CD8-positive, alpha-beta memory T cell (primary cell): ENCODE measurements at regions not wholly inside any gene's neighbourhood (a gene's known extent, or its start where the extent isn't known, plus 50 kb on each side); places are given as distances from the start of the nearest gene placed in this dataset.
"Not testable (repeated sequence)": the region's sequence is repeated elsewhere in the genome, so short reads cannot be mapped to it uniquely, and the experiment has no call there.

Experiments
- CTCF ChIA-PET: fragments of 350-600 bp; sonication (Branson Sonifier 250); formaldehyde crosslinking; loops from one replicate; lab custom pipeline; 2021; ENCODE audit warnings: antibody characterized with exemption; lab: Charles Lee
- POLR2A ChIA-PET: fragments of 350-600 bp; sonication (Branson Sonifier 250); formaldehyde crosslinking; loops from one replicate; lab custom pipeline; 2021; ENCODE audit warnings: antibody characterized with exemption; lab: Charles Lee
- DNase-seq, 5 donors: peaks; one replicate each; pipeline versions ENCODE4 v3.0.0 to v3.0.0-alpha.2; 2020 to 2022; ENCODE audit warnings: mixed read lengths in 1 of 5
- H3K27ac ChIP-seq: one replicate; pipeline ENCODE4 v1.7.0; 2013; ENCODE audit warnings: low read depth, mild to moderate bottlenecking, low read length, moderate library complexity
- H3K27me3 ChIP-seq: 2 replicates; pipeline ENCODE4 v1.7.0; 2013; ENCODE audit warnings: low read length, mild to moderate bottlenecking; ENCODE audit not compliant: insufficient read depth, poor library complexity, severe bottlenecking
- H3K36me3 ChIP-seq: 2 replicates; pipeline ENCODE4 v1.7.0; 2013; ENCODE audit warnings: mild to moderate bottlenecking, low read length, moderate library complexity; ENCODE audit not compliant: insufficient read depth
- H3K4me1 ChIP-seq: 2 replicates; pipeline ENCODE4 v1.7.0; 2013; ENCODE audit warnings: mild to moderate bottlenecking, low read length, moderate library complexity; ENCODE audit not compliant: insufficient read depth
- H3K4me3 ChIP-seq: 2 replicates; pipeline ENCODE4 v1.7.0; 2013; ENCODE audit warnings: mild to moderate bottlenecking, low read length
- H3K9me3 ChIP-seq: 2 replicates; pipeline ENCODE4 v1.7.0; 2013; ENCODE audit warnings: mild to moderate bottlenecking, low read length
- H3K27ac Mint-ChIP-seq, 8 donors: one replicate each; pipeline ENCODE4 v1.8.0; 2020 to 2021; ENCODE audit warnings: mixed read lengths in 8 of 8, mild to moderate bottlenecking in 6 of 8, inconsistent platforms in 3 of 8, moderate library complexity in 3 of 8
- H3K27me3 Mint-ChIP-seq, 2 donors: one replicate each; pipeline ENCODE4 v1.8.0; 2020 to 2021; ENCODE audit warnings: mixed read lengths in 2 of 2, mild to moderate bottlenecking in 1 of 2, moderate library complexity in 1 of 2
- H3K36me3 Mint-ChIP-seq, 3 donors: one replicate each; pipeline ENCODE4 v1.8.0; 2020 to 2021; ENCODE audit warnings: mixed read lengths in 3 of 3, inconsistent platforms in 1 of 3, mild to moderate bottlenecking in 1 of 3
- H3K4me1 Mint-ChIP-seq, 3 donors: one replicate each; pipeline ENCODE4 v1.8.0; 2020 to 2021; ENCODE audit warnings: mixed read lengths in 3 of 3, inconsistent platforms in 1 of 3, mild to moderate bottlenecking in 1 of 3
- H3K4me3 Mint-ChIP-seq, 7 donors: one replicate each; pipeline ENCODE4 v1.8.0; 2020 to 2021; ENCODE audit warnings: mixed read lengths in 7 of 7, mild to moderate bottlenecking in 6 of 7, moderate library complexity in 4 of 7, inconsistent platforms in 2 of 7
- H3K9me3 Mint-ChIP-seq, 5 donors: one replicate each; pipeline ENCODE4 v1.8.0; 2020 to 2022; ENCODE audit warnings: mixed read lengths in 5 of 5, mild to moderate bottlenecking in 3 of 5, moderate library complexity in 2 of 5, inconsistent platforms in 1 of 5

- H3K4me1 Mint-ChIP-seq, H3K9me3 Mint-ChIP-seq, H3K27me3 Mint-ChIP-seq, H3K27ac ChIP-seq, H3K27ac Mint-ChIP-seq, CTCF ChIA-PET, POLR2A ChIA-PET, DNase-seq, H3K4me3 Mint-ChIP-seq, H3K27me3 ChIP-seq, H3K9me3 ChIP-seq, H3K4me1 ChIP-seq, H3K36me3 Mint-ChIP-seq, H3K36me3 ChIP-seq, H3K4me3 ChIP-seq: not testable (repeated sequence)
Observed at GRCh38 chrX:138873640-138874039, 162.1 kb upstream of the FGF13 start.

DNA sequence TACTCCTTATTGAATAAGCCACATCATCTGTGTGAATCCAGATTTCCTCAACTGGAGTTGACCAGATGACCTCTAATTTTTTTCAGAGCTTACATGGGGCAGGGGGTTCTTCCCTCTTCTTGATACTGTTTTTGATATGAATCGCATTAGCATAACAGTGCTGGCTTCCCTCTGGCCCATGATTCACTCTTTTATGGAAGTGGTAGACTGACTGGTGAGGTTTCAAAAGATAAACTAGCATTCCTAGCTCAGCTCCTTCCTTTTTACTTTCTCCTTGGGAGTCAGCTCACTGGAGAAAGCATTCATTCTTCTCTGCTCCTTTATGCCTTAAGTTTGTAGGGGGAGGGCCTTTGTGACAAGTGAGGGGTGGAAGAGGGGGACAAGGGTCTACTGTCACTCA is 161.0 kb upstream of the FGF13 start:
- no peaks in the 10 kb centered on the region for H3K4me1 ChIP-seq
- Mint-ChIP-seq H3K36me3 (no peaks in the 10 kb centered on the region), H3K4me3 (no peak overlapping the region), H3K4me1 (no peaks in the 10 kb centered on the region), H3K27me3 (peaks cover 0 to 3% of the 10 kb centered on the region in 2 donors), H3K9me3 (peaks cover 0 to 2% (median 0%) of the 10 kb centered on the region in 5 donors), H3K27ac (no peak overlapping the region)
- POLR2A ChIA-PET = no interaction called here
- no peak overlapping the region for H3K4me3 ChIP-seq
- CTCF ChIA-PET = no interaction called here
- no peaks in the 10 kb centered on the region for H3K27me3 ChIP-seq
- H3K36me3 ChIP-seq = no peaks in the 10 kb centered on the region
- no peaks in the 10 kb centered on the region for H3K9me3 ChIP-seq
- no peak for DNase-seq
- no peak overlapping the region for H3K27ac ChIP-seq

DNA sequence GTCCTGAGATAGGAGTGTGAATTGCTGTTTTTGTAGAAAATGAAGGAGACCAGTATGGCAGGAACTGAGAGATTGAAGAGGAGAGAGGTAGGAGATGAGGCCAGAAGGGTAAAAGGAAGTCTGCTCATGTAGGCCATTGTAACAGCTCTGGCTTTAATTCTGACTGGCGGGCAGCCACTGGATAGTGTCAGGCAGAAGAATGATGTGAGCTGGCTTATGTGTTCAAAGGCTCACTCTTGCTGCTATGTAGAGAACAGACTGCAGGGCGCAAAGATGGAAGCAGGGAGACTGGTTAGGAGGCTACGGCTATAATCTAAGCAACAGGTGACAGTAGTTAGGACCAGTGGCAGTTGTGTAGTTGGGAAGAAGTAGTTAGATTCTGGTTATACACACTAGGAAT is 160.2 kb upstream of the FGF13 start:
- Mint-ChIP-seq H3K4me3 (no peak overlapping the region), H3K36me3 (no peaks in the 10 kb centered on the region), H3K4me1 (no peaks in the 10 kb centered on the region), H3K27me3 (peaks cover 0 to 3% of the 10 kb centered on the region in 2 donors), H3K9me3 (peaks cover 0 to 2% (median 0%) of the 10 kb centered on the region in 5 donors), H3K27ac (no peak overlapping the region)
- Histone ChIP-seq H3K4me3 (no peak overlapping the region), H3K9me3 (no peaks in the 10 kb centered on the region), H3K27me3 (no peaks in the 10 kb centered on the region), H3K4me1 (no peaks in the 10 kb centered on the region), H3K36me3 (no peaks in the 10 kb centered on the region), H3K27ac (no peak overlapping the region)
- ChIA-PET POLR2A (no interaction called here), CTCF (no interaction called here)
- DNase-seq = no peak

DNA sequence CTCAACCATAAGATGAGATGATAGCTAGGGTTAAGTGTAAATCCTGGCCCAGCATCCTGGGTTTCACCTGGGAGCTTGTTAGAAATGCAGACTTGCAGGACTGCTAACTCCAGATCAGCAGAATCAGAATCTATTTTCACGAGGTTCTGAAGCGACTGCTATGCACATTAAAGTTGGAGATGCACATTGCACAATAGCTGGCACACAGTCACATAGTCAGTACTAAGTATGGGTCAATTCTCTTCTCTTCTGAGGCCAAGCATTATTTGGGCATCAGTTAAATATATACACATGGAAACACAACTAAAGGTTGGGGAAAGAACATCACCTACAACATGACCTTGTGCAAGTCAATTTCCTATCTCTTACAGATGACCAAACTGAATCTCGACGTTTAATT is 155.1 kb upstream of the FGF13 start:
- Histone ChIP-seq H3K27me3 (no peaks in the 10 kb centered on the region), H3K9me3 (no peaks in the 10 kb centered on the region), H3K27ac (no peak overlapping the region), H3K36me3 (no peaks in the 10 kb centered on the region), H3K4me3 (no peak overlapping the region), H3K4me1 (no peaks in the 10 kb centered on the region)
- POLR2A ChIA-PET = no interaction called here
- CTCF ChIA-PET = no interaction called here
- Mint-ChIP-seq H3K9me3 (peaks cover 0 to 2% (median 0%) of the 10 kb centered on the region in 5 donors), H3K36me3 (peaks cover 0 to 1% (median 0%) of the 10 kb centered on the region in 3 donors), H3K4me1 (no peaks in the 10 kb centered on the region), H3K27ac (no peak overlapping the region), H3K27me3 (peaks cover 0 to 5% of the 10 kb centered on the region in 2 donors), H3K4me3 (no peak overlapping the region)
- no peak for DNase-seq

DNA sequence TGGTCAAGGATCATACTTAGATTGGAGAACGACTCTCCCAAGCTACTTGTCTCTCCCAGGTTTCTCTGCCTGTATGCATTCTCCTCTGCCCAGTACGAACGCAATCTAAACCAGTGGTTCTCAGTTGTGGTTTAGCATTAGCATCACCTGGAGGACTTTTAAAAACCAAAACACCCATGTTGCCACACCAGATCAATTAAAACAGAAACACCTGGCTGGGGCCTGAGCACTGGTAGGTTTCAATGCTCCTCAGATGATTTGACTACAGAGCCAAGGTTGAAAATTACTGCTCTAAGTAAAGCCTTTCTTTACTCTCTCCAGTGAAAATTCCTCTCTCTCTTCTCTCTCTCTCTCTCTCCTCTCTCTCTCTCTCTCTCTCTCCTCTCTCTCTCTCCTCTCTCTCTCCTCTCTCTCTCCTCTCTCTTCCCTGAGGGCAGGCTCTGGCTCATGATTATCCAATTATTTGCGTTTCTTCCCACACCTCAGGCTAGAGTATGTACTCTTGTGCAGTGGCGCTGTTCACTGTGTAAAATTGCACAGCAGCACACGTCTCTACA is 153.7 kb upstream of the FGF13 start:
- no peaks in the 10 kb centered on the region for H3K4me1 ChIP-seq
- CTCF ChIA-PET = no interaction called here
- H3K9me3 Mint-ChIP-seq = no peaks in the 10 kb centered on the region
- peaks cover 0 to 1% (median 0%) of the 10 kb centered on the region in 3 donors for H3K36me3 Mint-ChIP-seq
- no peak for DNase-seq
- no peaks in the 10 kb centered on the region for H3K9me3 ChIP-seq
- H3K27me3 Mint-ChIP-seq = peaks cover 0 to 2% of the 10 kb centered on the region in 2 donors
- H3K27ac ChIP-seq = no peak overlapping the region
- no peaks in the 10 kb centered on the region for H3K36me3 ChIP-seq
- no peak overlapping the region for H3K27ac Mint-ChIP-seq
- POLR2A ChIA-PET = no interaction called here
- no peak overlapping the region for H3K4me3 ChIP-seq
- no peak overlapping the region for H3K4me3 Mint-ChIP-seq
- H3K4me1 Mint-ChIP-seq = no peaks in the 10 kb centered on the region
- H3K27me3 ChIP-seq = no peaks in the 10 kb centered on the region

- ChIA-PET POLR2A (no interaction called here), CTCF (no interaction called here)
- DNase-seq = no peak
- Mint-ChIP-seq H3K27ac (no peak overlapping the region), H3K27me3 (peaks cover 0 to 4% of the 10 kb centered on the region in 2 donors), H3K4me3 (no peak overlapping the region), H3K9me3 (no peaks in the 10 kb centered on the region), H3K4me1 (no peaks in the 10 kb centered on the region), H3K36me3 (no peaks in the 10 kb centered on the region)
- Histone ChIP-seq H3K36me3 (no peaks in the 10 kb centered on the region), H3K27ac (no peak overlapping the region), H3K4me3 (no peak overlapping the region), H3K9me3 (no peaks in the 10 kb centered on the region), H3K4me1 (no peaks in the 10 kb centered on the region), H3K27me3 (no peaks in the 10 kb centered on the region)
Observed at GRCh38 chrX:138859421-138859820, 147.9 kb upstream of the FGF13 start.

GRCh38 chrX:138858951-138859350 is 147.4 kb upstream of the FGF13 start:
- ChIA-PET CTCF (no interaction called here), POLR2A (no interaction called here)
- Mint-ChIP-seq H3K36me3 (no peaks in the 10 kb centered on the region), H3K27ac (no peak overlapping the region), H3K4me3 (no peak overlapping the region), H3K27me3 (peaks cover 0 to 4% of the 10 kb centered on the region in 2 donors), H3K4me1 (no peaks in the 10 kb centered on the region), H3K9me3 (no peaks in the 10 kb centered on the region)
- DNase-seq = no peak
- Histone ChIP-seq H3K27me3 (no peaks in the 10 kb centered on the region), H3K4me3 (no peak overlapping the region), H3K9me3 (no peaks in the 10 kb centered on the region), H3K27ac (no peak overlapping the region), H3K4me1 (no peaks in the 10 kb centered on the region), H3K36me3 (no peaks in the 10 kb centered on the region)

DNA sequence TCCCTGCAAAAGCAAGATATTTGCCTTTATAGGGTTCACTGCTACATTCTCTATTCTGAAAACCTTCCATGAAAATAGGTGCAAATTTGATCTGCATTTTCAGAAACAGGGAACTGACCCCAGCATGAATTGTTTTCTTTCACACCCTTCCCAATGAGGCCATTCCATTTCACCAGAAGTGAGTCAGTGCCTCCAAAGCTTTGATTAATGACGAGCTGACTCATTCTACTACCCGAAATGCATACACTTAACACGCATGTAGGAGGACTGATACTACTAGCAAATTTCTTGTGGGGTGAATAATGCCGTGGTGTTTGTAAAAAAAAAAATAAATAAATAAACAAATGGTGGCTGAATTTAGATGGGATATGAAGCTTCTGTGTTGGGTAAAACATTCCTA is 146.9 kb upstream of the FGF13 start:
- Mint-ChIP-seq H3K4me1 (no peaks in the 10 kb centered on the region), H3K4me3 (no peak overlapping the region), H3K9me3 (no peaks in the 10 kb centered on the region), H3K27me3 (peaks cover 0 to 4% of the 10 kb centered on the region in 2 donors), H3K36me3 (no peaks in the 10 kb centered on the region), H3K27ac (no peak overlapping the region)
- Histone ChIP-seq H3K36me3 (no peaks in the 10 kb centered on the region), H3K9me3 (no peaks in the 10 kb centered on the region), H3K4me1 (no peaks in the 10 kb centered on the region), H3K27me3 (no peaks in the 10 kb centered on the region), H3K27ac (no peak overlapping the region), H3K4me3 (no peak overlapping the region)
- CTCF ChIA-PET = no interaction called here
- DNase-seq = no peak
- POLR2A ChIA-PET = no interaction called here
